HG03469 (cell line): ENCODE measurements at regions not wholly inside any gene's neighbourhood (a gene's known extent, or its start where the extent isn't known, plus 50 kb on each side); places are given as distances from the start of the nearest gene placed in this dataset.

Experiments used
- ATAC-seq: cut with Tn5 transposase; IDR thresholded peaks from one replicate; pipeline ENCODE4 v1.9.1; 2021; ENCODE audit warnings: mild to moderate bottlenecking, moderate library complexity, moderate number of reproducible peaks; ENCODE audit not compliant: unreplicated experiment

DNA sequence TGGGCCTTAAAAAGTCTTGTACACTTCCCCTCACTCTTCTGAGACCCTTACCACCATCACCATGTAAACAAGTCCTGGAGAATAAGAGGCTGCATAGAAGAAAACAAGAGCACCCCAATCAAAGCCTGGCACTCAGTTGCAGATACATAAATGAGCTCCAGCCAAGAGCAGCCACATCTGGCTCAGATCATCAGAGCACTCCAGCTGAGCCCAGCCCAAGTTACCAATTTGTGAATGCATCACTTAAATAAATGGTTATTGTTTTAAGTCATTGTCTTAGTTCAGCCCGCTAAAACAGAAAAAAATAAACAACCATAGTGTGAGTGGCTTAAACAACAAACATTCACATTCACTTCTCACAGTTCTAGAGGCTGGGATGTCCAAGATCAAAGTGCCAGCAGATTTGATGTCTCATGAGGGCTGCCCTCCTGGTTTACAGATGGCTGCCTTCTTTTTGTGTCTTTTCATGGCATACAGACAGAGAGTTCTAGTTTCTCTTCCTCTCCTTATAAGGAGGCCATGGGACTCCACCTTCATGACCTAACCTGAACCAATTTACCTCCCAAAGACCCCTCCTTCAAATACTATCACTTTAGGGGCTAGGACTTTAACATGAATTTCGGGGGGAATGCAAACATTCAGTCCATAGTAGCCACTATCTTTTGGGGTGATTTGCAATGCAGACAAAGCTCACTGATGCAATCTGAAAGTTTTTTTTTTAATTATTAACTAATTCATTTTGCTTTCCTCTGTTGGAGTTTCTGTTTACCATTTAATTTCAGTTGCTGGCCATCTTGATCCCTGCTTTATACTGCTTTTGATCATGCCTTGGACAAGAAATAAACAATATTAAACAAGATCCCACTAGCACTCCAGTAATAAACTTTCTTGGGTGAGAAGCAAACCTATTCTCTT lies 187.5 kb upstream of the ACVR2A start:
- ATAC-seq = no peak

DNA sequence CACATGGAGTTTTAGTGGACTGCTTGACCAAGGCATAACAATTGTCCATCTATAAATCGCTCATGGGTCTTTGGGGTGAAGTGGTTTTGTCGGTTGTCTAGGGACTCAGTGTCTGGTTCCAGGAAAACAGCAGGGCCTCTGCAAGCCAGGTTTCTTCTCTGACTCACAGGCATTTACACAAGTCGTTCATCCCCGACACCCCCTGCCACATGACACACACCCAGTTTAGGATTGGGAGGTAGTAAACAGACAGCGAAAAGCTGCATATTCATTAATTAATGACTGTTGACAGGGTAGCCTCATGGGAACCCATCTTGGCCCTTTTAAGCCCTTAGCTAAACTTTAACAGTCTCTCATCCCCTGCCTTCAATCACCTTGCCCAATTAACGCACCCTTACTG lies 194.8 kb upstream of the ACVR2A start:
- no peak for ATAC-seq

- ATAC-seq = no peak
Observed at GRCh38 chr2:147649286-147649685, 195.5 kb upstream of the ACVR2A start.

DNA sequence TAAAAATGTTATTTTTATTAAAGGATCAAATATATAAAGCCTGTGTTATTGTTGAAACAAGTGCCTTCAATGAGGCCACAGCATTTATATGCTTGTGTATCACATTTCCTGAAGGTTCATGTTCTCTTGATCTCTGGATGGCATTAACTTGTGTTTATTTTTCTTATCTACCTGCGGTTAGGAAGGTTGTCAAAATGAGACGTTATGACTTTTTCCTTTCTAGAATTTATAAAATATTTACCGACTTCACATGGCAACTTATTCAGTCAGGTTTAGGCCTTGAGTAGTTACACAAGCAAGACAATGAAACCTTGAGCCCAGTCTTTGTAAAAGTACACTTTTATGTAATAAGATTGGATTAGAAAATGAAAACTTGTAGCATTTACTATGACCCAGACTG lies 196.4 kb upstream of the ACVR2A start:
- no peak for ATAC-seq

GRCh38 chr2:147647816-147648215 lies 197.0 kb upstream of the ACVR2A start:
- no peak for ATAC-seq

DNA sequence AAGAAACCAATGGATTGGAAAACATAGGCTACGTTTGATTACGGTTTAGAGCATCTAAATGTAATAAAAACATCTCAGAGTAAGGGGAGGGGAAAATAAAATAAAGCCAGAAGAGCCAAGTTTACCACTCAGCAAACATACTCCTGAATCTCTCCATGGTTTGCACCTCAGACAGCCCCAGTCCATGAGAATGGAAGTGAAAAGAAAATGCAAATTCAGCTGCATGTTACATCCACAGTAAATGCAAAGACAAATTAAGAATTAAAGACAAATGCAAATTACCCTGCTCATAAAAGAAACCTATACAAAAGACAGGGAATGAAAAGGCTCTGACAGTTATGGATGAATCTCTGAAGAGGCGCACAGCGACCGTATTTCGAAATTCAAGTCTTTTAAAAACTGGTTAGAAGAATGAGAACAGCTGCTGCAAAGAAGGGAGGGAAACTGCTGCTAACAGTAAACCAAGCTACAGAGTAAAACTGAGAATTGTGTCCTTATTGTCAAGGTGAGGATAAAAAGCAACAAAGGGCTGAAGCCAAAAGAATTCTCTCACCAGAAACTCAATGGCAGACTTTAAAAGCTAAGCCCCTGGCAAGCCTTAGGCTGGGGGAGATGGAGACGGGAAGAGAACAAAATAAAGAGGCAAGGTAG lies 197.9 kb upstream of the ACVR2A start:
- no peak for ATAC-seq

GRCh38 chr2:147644491-147644890 lies 200.3 kb upstream of the ACVR2A start:
- no peak for ATAC-seq

- no peak for ATAC-seq
Observed at GRCh38 chr2:147642765-147643164, 202.1 kb upstream of the ACVR2A start.

DNA sequence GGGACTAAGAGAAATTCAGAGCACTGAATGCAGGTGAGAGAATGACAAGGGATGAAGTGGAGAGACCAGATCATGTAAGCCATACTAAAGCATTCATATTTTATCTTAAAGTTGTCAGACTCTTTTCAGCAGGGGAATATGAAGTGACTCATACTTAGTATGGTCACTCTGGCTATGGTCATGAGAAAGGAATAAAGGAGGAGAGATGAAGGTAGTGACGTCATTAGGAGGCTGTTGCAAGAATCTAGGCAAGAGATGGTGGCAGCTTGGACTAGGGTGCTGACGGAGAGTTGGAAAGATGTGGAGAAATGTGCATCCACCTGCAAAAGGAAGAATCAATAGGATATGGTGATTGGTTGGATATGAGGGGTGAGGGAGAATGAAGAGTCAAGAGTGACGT lies 203.2 kb upstream of the ACVR2A start:
- no peak for ATAC-seq

DNA sequence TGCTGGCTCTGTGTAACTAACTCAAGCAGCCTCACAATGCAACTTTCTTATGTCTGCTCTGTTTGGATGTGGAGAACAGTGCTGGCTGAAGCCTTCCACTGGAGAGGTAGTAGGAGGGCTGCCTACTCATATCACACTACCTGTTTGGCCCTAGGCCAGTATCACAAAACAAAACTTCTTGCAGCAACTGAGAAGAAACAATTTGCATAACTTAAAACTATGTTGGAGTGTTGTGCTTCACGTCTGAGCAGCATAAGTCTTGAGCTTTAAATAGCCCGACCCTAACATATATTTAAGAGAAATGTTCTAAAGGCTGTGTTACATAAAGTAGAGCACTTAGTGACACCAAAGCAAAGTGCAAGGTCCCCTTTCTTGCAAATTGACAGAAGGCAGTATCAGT lies 204.9 kb upstream of the ACVR2A start:
- ATAC-seq = peak; percentile 81

- no peak for ATAC-seq
Observed at GRCh38 chr2:147639386-147639785, 205.4 kb upstream of the ACVR2A start.

DNA sequence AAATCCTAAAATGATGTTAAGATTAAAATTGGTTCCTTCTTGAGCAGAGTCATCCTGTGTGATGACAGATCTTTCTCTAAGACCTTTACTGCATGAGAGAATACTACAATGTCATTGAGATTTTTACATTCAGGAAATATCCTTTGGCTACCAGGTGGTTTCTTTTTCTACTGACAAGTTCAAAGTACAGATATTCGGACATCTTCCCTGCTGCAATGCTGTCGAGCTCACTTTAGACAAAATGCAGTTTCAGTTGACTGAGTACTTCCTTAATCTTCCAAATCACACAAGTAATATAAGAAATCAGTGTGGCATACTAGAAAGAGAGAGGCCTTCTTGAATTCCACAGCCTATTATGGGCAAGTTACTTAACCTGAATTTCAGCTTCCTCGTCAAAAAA lies 207.9 kb upstream of the ACVR2A start:
- ATAC-seq = no peak

- no peak for ATAC-seq
Observed at GRCh38 chr2:147636238-147636882, 208.5 kb upstream of the ACVR2A start.

DNA sequence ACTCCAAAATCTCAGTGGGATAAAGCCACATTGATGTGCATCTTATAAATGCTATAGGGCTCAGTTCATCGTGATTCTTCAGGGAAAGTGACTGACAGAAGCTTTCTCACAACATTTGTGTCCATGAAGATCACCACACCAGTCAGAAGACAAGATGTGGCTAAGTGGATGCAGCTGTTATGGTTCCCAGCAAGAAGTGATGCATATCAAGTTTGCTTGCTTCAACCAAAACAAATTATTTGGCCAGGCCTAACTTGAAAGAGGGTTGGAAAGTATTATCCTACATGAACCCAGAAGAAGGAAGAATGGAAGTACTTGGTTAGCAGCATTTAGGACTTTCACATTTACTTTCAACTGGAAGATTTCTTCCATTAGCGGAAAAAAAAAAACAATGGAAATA lies 210.0 kb upstream of the ACVR2A start:
- ATAC-seq = no peak

DNA sequence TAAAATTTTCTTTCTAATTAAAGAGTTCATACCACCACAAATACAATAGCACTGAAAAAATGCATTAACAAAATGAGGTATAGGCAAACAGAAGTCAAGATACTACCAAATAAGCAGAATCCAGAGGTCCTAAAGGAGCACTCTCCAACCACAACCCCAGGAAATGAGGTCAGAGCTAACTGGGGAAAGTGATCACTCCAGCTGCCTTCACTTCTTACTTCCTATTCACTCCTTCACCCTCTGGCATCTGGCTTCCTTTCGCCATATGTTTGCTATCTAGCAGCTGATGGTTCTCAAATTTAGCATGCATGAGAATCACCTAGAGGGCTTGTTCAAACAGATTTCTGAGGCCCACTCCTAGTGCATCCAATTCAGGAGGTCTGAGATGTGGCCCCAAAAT lies 212.6 kb upstream of the ACVR2A start:
- ATAC-seq = no peak

GRCh38 chr2:147631294-147631693 lies 213.5 kb upstream of the ACVR2A start:
- no peak for ATAC-seq

- ATAC-seq = no peak
Observed at GRCh38 chr2:147630585-147630984, 214.2 kb upstream of the ACVR2A start.

- peak; percentile 42 for ATAC-seq
Observed at GRCh38 chr2:147628971-147629421, 215.8 kb upstream of the ACVR2A start.

DNA sequence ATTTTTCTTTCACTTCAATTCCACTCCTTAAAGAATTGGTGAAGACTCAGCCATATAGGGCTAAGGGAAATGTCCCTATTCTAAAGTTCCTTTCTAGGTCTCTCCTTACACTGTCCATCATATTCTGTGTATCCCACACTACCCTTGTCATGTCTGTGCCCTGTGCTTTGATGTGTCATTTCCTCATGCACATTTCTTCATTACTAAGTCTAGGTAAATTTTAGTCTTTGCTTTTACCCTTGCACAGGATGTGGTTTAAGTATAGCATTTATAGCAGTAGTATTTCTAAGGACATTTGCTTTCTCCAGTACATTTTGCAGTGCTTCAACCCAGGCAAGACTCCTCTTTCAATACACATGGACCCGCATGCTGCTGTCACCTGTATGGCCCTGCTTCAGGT lies 221.5 kb upstream of the ACVR2A start:
- peak; percentile 97 for ATAC-seq

GRCh38 chr2:147621656-147622197 lies 223.1 kb upstream of the ACVR2A start:
- ATAC-seq = no peak

DNA sequence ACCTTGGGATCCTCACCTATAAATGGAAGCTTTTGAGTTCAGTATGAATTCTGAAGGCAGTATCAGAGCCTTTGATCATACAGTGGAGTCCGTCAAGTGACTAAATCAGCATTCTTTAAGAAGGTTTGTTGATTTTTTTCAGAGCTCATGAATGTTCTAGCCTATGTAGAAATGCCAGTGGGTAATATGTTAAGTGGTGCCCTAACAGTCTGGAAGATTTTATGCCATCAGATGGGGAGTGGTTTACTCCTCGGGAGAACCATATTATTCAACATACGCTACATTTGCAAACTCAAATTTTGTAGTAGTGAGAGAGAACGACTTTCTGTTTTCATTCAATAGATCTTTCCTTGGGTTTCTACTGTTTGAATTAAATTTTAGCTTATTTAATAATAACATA lies 225.0 kb upstream of the ACVR2A start:
- no peak for ATAC-seq
